Fibroblast of pulmonary artery (primary cell): ENCODE measurements at regions not wholly inside any gene's neighbourhood (a gene's known extent, or its start where the extent isn't known, plus 50 kb on each side); places are given as distances from the start of the nearest gene placed in this dataset.

Source experiments
- DNase-seq: peaks from one replicate; pipeline ENCODE4 v3.0.0-alpha.2; 2010; ENCODE audit warnings: low read depth
- H3K4me3 ChIP-seq: replicated peaks from 2 replicates; pipeline ENCODE4 v1.5.1; 2011; ENCODE audit warnings: low read depth, mild to moderate bottlenecking, control low read depth, low read length, moderate library complexity
- CTCF ChIP-seq: IDR thresholded peaks from 2 replicates; pipeline ENCODE4 v1.5.1; 2011; ENCODE audit warnings: mild to moderate bottlenecking, control low read depth, low read length, inconsistent platforms; ENCODE audit errors: missing control alignments

- TF ChIP-seq CTCF = no peak
- H3K4me3 ChIP-seq = no peak overlapping the region
Measured at GRCh38 chr10:1872151-1872726, 134.9 kb upstream of the ADARB2 start.

GRCh38 chr10:1870491-1870890 is 133.2 kb upstream of the ADARB2 start:
- no peak for DNase-seq
- H3K4me3 ChIP-seq = no peak overlapping the region
- TF ChIP-seq CTCF = no peak

More at GRCh38 chr10:1872151-1872726, 134.9 kb upstream of the ADARB2 start:
- no peak for DNase-seq

GRCh38 chr10:1869861-1870260 is 132.5 kb upstream of the ADARB2 start:
- no peak for DNase-seq
- no peak overlapping the region for H3K4me3 ChIP-seq
- no peak for TF ChIP-seq CTCF

GRCh38 chr10:1860351-1860750 is 123.0 kb upstream of the ADARB2 start:
- no peak for DNase-seq
- TF ChIP-seq CTCF = no peak
- no peak overlapping the region for H3K4me3 ChIP-seq

- TF ChIP-seq CTCF = no peak
- DNase-seq = no peak
- H3K4me3 ChIP-seq = no peak overlapping the region
Measured at GRCh38 chr10:1858547-1858946, 121.2 kb upstream of the ADARB2 start.

GRCh38 chr10:1858048-1858447 is 120.7 kb upstream of the ADARB2 start:
- no peak for TF ChIP-seq CTCF
- no peak for DNase-seq
- H3K4me3 ChIP-seq = no peak overlapping the region

GRCh38 chr10:1855911-1856310 is 118.6 kb upstream of the ADARB2 start:
- H3K4me3 ChIP-seq = no peak overlapping the region
- no peak for TF ChIP-seq CTCF
- no peak for DNase-seq
